ENCODE measurements at regions not wholly inside any gene's neighbourhood (a gene's known extent, or its start where the extent isn't known, plus 50 kb on each side); places are given as distances from the start of the nearest gene placed in this dataset.

- no peak for DNase-seq
These were observed 215.3 kb downstream of the BARX2 start for GRCh38 chr11:129590753-129591475.

GRCh38 chr11:129591527-129591926 is 215.9 kb downstream of the BARX2 start:
- DNase-seq = no peak

- DNase-seq = no peak
These were observed 216.5 kb downstream of the BARX2 start for GRCh38 chr11:129592191-129592590.

GRCh38 chr11:129593098-129593497 is 217.4 kb downstream of the BARX2 start:
- no peak for DNase-seq

- DNase-seq = no peak
These were observed 219.7 kb downstream of the BARX2 start for GRCh38 chr11:129595038-129595962.

GRCh38 chr11:129596351-129596750 is 219.3 kb upstream of the TMEM45B start:
- DNase-seq = no peak

- no peak for DNase-seq
These were observed 217.3 kb upstream of the TMEM45B start for GRCh38 chr11:129598378-129598777.

- DNase-seq = no peak
These were observed 209.8 kb upstream of the TMEM45B start for GRCh38 chr11:129605815-129606214.

- no peak for DNase-seq
These were observed 206.9 kb upstream of the TMEM45B start for GRCh38 chr11:129608711-129609110.

- DNase-seq = no peak
These were observed 205.5 kb upstream of the TMEM45B start for GRCh38 chr11:129610125-129610524.

GRCh38 chr11:129610545-129610944 is 205.1 kb upstream of the TMEM45B start:
- no peak for DNase-seq

GRCh38 chr11:129611661-129612446 is 203.8 kb upstream of the TMEM45B start:
- DNase-seq = no peak

- no peak for DNase-seq
These were observed 203.1 kb upstream of the TMEM45B start for GRCh38 chr11:129612447-129612961.

- no peak for DNase-seq
These were observed 202.6 kb upstream of the TMEM45B start for GRCh38 chr11:129613071-129613470.

- no peak for DNase-seq
These were observed 201.2 kb upstream of the TMEM45B start for GRCh38 chr11:129614256-129614944.

GRCh38 chr11:129618046-129618569 is 197.5 kb upstream of the TMEM45B start:
- no peak for DNase-seq

- DNase-seq = no peak
These were observed 195.2 kb upstream of the TMEM45B start for GRCh38 chr11:129620237-129621104.

- DNase-seq = no peak
These were observed 189.7 kb upstream of the TMEM45B start for GRCh38 chr11:129625930-129626329.

- DNase-seq = no peak
These were observed 184.4 kb upstream of the TMEM45B start for GRCh38 chr11:129631201-129631600.

GRCh38 chr11:129636926-129637325 is 178.7 kb upstream of the TMEM45B start:
- no peak for DNase-seq

- no peak for DNase-seq
These were observed 178.2 kb upstream of the TMEM45B start for GRCh38 chr11:129637473-129637872.
